SK-N-DZ (cell line): ENCODE measurements at regions not wholly inside any gene's neighbourhood (a gene's known extent, or its start where the extent isn't known, plus 50 kb on each side); places are given as distances from the start of the nearest gene placed in this dataset.
"Not testable (repeated sequence)": the region's sequence is repeated elsewhere in the genome, so short reads cannot be mapped to it uniquely, and the experiment has no call there.

Experiments
- DNase-seq: peaks from one replicate; pipeline ENCODE4 v3.0.0-alpha.2; 2015; ENCODE audit warnings: low spot score

DNA sequence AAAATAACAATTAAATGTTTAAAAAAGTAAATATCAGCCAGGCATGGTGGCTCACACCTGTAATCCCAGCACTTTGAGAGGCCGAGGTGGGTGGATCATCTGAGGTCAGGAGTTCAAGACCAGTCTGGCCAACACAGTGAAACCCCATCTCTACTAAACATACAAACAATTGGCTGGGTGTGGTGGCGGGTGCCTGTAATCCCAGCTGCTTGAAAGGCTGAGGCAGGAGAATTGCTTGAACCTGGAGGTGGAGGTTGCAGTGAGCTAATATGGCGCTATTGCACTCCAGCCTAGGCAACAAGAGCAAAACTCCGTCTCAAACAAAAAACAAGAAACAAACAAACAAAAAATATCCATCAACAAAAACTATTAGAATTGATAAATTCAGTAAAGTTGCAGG lies 77.5 kb downstream of the SNX5 start:
- DNase-seq = not testable (repeated sequence)

DNA sequence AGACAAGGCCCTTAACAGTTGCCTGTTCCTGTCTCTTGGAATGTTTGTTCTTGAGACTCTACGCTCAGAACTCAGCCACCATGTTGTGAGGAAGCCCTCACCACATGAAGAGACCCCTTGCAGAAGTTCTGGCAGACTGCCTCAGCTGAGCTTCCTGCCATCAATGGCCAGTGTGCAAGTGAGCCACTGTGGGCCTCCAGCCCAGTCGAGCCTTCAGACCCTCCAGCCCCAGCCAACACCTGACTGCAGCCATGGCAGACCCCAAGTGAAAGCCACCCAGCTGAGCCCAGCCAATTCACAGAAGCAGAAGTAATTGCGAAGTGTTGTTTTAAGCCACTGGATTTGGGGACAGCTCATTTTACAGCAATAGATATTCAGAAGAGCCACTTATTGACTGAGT lies 78.3 kb downstream of the SNX5 start:
- DNase-seq = no peak

DNA sequence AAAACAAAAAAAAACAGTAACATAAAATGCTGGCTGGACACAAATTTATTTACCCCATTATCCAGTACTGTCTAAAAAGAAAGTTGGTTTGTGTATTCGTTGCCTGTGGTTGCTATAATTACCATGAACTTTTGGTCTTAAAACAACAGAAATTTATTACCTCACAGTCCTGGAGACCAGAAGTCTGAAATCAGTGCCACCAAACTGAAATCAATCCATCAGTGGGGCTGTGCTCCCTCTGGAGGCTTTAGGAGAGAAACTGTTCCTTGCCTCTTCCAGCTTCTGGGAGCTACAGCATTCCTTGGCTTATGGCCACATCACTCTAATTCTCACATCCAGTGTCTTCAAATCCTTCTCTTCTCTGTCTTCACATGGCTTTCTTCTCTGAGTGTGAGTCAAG lies 79.4 kb downstream of the SNX5 start:
- DNase-seq = no peak

DNA sequence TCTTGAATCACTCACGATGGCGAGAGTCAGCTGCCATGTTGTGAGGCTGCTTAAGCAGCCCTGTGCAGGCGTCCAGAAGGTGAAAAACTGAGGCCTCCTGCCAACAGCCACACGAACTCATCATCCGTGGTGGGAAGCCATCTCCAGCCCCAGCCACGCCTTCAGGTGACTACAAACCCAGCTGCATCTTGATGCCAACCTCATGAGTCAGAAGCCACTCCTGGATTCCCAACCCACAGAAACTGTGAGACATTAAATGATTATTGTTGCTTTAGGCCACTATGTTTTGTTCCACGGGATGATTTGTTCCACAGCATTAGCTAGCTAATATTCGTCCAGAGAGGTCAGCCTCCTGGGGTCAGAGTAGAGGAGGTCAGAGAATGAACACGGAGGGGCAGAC lies 80.5 kb downstream of the SNX5 start:
- no peak for DNase-seq

DNA sequence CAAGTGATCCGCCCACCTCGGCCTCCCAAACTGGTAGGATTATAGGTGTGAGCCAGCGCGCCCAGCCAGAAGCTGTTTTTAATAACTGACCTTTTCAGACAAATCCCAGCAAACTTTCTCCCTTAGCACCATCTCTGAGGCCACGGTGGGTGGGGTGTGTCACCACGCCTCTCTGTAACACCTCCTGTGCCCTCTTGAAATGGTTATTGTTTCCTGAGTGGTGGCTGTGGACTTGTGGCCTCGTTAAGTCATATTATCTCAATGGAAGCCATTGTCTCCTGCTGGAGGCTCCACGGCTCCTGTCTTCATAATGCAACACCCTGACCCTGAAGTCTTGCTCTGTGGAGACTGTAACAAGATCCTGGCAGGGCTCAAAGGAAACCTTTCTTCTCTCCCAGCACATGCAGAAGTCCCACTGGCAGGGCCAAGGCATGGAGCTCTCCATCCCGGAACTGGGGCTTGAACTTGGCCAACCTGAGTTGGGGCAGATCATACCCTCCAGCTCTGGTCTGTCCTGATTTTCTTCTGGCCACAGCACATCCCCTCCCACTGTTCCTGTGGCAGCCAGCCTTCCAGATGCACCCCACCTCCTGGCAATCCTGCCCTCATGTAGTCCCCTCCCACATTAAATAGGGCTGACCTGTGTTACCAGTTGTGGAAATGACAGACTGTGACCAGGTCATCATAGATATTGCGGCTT lies 81.1 kb downstream of the SNX5 start:
- DNase-seq = no peak

DNA sequence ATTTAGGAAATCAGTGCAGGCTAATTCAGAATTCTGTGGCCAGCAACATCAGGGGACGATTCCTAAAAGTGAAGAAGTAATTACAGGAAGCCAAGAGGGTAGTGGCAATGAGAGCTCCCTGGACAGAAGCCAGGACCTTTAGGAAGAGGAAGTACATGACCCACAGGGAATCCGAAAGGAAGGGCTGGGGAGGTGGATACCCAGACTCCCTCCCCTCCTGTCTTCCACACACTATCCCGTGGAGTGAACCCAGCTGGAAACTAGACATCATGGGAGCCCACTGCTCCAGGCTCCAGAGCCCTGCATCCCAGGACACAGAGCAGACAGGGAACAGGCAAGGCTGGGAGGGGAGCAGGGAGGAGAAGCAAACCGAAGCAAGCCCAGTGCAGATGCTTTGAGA lies 83.0 kb downstream of the SNX5 start:
- no peak for DNase-seq

DNA sequence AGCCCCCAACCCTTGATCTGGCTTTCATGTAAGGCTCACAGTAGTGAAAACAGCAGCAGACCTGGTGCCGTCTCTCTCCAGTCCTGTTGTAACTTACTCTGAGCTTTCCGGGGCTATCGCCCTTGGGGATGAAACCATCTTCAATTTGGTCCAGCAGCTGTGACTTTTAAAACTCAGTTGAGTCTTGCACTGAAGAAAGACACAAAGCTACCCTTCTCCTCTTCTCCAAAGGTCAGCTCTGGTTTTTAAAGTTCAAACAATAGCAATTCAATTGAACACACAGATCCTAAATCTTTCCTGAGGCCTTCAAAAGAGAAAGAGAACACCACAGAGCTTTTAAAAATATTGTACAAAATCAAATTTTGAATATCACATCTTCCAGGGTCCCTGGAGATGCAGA lies 83.5 kb downstream of the SNX5 start:
- no peak for DNase-seq

DNA sequence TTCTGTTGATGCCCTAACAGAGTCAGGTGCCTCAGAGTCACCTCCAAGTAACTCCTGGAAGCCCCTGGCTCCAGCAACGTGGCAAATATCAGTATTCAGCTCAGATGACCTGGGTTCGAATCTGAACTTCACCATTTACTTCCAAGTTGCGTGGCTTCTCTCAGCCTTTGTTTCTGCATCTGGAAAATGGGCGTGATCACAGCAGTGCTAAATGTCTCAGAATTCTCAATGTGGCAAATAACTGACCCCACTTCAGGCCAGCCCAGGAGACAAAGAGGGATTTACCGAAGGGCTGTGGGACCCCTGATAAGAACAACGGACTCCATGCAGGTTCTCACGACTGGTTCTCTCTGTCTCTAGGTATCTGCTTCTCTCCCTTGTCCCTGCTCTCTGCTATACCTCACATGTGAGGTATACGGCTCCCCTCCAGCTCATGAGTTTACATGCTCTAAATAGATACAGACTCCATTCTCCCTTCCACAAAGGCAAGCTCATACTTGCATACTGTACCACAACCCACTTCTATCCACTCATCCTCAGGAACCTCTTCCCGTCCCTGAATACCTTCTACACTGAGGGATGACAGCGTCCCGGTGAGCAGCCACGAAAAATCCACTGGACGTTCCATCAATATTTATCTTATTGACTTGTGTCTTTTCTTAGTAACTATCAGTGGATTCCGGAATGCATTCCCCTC lies 84.1 kb downstream of the SNX5 start:
- no peak for DNase-seq

DNA sequence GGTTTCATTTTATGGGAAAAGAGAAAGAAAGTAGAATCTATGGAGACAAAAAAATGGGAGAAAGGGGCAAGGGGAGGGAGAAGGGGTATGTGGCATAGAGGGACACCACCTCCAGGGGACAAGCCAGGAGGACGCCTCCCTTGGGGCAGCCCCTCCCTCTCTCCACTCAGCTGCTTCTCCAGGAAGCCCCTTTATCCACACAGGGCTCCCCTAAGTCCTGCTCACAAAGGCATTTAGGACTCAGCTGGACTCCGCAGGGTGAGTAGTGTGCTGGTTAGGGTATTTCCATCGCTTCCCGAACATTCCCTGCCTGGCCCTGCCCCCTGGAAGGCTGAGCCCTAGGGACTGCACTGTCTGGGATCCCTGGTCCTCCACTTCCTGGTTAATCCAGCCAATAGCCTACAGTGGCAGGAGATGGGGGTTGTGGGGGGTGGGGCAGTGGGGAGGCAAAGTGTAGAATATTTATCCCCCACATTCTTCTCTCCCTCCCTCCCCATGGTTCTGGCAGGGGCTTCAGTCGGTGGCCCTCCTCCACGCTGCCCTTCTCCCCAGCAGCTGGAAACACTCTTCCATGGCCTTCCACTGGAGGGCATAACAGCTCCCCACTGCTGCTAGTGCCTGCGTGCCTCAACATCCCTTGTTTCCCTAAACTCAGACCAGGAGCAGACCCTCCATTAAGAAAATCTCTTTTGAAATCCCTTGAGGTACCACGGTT lies 84.8 kb downstream of the SNX5 start:
- no peak for DNase-seq

DNA sequence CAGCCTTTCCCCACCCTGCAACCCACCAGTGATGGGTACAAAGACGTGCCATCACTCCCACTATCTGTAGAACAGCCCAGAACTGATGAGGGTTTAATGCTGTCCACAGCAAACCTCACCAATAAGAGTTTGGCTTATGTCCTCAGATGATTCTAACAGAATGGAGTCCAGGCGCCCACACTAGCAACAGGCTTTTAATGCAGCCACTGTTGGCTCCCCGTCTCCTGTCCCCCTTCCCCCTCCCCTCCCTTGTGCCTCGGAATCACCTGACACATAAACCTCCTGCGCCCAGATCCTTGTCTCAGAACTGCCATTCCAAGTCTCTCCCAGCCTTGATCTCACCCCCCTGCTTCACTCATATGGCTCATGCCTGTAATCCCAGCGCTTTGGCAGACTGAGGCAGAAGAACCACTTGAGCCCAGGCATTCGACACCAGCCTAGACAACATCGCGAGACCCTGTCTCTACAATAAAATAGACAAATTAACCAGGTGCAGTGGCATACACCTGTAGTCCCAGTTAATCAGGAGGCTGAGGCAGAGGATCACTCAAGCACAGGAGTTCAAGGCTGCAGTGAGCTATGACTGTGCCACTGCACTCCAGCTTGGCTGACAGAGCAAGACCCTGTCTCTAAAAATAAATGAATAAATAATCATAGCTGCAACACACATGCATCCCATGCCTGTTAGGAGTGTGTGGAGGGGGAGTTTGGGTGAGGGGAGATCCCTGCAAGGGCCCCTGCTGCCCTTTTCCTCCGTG lies 85.6 kb downstream of the SNX5 start:
- DNase-seq = no peak

DNA sequence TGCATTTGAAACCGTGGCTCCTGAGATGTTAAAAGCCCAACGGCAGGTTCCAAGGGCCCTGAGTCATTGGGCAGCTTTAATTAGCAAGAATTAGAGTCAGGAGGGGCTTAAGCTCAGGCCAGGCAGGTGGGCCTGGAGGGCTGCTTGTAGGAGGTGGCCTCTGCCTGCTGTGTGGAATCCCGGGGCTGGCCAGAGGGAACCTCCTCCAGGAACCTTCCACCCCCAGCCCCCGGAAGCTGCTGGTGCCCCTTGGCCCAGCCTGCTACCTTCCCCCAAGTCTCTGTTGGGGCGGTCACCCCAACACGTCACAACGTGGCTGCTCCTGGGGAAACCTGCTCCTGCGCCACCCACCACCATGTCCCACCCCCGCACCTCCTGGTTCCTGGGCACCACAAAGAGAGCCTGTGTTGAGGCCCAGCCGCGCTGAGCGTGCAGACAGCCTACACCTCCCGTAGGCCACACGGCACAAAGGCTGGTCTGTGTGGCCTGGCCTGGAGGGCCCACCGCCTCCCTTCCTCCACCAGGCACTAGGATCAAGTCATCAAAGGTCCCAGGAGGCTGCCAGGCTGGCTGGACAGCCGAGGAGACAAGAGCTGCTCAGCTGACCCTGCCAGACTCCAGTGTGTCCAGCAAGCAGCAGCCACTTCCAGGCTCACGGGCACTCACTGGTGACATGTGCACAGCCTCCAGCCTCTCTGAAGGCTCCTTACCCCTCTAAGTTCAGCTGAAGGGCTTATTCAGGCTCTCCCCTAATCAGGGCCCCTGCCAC lies 86.3 kb downstream of the SNX5 start:
- no peak for DNase-seq

DNA sequence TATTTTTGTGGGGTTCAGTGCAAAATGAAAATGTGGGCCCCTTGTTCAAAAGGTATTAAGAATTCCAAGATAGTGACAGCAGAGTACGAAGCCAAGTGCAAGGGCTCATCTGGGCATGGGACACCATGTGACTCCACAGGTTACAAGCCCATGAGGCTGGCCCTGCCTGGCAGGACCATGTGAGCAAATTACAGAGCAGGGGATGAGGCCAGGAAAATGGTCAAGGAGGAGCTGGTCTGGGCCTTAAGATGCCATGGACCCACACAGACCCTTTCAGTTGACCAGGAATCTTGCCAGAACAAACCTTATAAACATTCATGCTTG lies 86.9 kb downstream of the SNX5 start:
- no peak for DNase-seq

DNA sequence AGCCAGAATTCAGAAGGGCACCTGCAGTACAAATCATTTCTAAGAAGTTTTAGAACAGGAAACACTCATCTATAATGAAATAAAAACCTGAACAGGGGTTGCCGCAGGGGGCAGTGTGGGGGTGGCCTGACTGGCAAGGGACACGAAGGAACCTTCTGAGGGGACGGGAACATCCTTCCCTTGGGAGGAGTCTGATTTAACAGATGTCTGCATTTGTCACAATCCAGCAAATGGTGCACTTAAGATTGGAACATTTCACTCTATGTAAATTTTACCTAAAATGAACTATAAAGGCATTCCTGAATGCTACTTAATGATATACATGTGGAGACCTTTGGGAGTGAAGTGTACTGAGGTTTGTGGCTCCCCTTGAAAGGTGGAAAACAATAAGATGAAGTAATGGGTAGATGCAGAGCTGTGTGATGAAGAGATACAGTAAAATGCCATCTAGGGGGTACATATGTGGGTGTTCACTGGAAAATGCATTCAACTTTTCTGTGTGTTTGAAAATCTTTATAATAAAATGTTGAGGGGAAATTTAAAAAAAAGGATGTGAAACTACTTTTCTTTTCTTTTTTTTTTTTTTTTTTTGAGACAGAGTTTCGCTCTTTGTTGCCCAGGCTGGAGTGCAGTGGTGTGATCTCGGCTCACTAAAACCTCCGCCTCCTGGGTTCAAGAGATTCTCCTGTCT lies 89.5 kb downstream of the SNX5 start:
- no peak for DNase-seq

DNA sequence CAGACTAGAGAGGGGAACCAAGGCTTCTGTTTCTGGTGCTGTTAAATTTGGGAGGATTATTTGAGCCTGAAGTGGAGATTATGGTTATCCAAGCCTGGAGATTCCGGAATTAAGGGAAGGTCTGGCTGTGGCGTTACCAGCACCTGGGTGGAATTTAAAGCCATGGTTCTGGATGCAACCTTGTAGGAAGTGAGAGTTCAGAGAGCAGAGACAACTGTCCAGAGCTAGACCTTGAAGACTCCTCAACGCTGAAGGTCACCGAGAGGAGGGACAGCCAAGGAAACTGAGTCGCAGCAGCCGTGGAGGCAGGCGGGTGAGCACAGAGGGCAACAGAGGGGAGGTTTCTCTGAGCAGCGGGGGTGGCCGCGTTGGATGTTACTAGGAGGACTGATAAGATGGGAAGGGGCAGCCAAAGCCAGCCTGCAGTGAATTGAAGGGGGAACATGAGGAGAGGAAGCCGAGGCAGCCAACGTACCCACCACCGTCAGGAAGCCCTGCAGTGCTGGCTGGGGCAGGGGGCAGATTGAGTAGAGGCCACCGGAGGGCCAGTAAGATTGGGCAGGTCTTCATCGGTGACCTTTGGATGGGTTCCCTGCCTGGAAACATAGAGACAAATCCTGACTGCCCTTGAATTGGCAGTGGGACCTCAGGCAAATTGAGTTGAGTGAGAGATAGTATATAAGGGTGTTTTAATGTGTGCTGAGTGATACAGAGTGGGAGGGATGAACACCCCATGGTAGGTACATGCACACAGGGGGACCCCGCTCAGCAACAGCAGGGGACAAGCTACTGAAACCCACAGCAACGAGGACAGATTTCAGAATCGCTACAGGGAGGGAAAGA lies 90.3 kb downstream of the SNX5 start:
- DNase-seq = no peak

DNA sequence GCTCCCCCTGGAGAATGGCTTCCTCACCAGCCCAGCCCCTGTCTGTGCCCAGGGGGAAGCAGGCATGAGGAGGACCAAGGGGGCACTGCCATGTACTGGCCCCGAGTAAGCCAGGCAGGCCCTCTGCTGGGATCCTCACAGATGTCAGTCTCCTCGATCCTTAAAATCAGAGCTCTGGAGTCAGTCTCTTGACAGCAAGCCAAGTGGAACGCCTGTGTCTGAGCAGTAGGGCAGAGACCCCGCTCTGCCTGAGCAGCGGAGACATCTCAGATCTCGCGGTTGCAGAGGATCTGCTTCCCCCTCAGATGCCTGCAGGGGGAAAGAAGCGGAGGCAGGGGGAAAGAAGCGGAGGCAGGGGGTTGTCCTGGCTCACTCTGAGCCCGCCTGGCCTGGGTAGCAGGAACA lies 92.6 kb downstream of the SNX5 start:
- DNase-seq = no peak

DNA sequence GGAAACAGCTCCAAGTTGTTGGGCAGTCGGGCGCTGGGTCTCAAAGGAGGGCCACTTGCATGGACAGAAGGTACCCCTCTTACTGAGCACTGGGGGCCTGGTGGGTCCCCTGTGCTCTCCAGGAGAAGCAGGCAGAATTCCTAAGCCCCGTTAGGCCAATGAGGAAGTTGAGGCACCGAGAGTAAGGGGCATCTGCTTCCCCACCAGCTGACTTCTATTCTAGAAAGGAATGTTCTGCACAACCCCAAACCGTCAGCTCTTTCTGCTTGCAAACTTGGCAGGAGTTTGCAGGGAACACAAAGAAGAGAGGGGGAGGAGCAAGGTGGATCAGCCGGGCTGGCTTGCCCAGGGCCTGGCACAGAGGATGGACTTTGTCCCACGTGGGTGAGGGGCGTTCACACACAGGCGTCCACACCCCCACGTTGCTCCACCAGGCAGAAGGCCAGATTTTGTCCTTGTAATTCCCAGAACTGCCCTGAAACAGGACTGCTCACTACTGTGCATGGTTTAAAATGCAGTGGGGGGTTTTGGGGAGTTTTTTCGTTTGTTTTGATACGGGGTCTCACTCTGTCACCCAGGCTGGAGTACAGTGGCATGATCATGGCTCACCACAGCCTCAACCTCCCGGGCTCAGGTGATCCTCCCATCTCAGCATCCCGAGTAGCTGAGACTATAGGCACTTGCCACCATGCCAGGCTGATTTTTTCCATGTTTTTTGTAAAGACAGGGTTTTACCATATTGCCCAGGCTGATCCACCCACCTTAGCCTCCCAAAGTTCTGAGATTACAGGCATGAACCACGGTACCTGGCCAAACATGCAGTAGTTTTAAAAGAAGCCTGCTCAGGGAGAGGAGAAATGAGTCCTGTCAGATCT lies 93.3 kb downstream of the SNX5 start:
- DNase-seq = no peak

DNA sequence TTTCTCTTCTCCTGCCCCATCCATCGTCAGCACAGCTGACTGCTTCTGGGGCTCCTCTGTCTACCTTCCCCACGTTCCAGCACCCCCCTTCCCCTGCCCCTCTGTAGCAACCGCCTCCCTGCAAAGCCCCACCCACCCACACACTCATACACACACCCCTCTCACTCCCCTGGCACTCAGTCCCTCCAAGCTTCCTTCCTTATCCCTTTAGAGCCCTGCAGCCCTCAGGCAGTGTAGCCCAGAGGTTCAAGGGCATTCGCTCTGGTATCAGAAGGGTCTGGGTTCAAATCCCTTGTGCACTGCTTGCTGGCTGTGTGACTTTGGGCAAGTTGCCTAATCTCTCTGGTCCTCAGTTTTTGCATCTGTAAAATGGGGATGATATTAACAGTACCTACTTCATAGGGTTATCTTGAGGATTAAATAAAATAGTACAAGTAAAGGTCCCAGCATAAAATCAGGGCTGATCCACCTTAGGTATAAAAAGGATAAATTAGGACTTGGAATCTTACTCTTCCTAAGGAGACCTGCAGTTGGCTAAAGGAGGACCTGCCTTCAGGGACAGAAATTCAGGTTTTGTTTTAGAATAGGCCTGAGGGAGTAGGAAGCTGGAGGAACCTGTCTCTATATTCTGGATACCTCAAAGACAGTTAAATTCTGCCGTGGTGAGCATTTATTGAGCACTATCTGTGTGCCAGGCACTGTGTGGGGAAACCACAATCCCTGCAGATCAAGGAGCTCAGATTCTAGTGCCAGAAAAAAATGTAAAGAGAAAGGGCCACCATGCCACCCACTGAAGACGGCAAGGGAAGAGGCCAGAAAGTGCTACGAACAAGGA lies 94.1 kb downstream of the SNX5 start:
- no peak for DNase-seq
